ENCODE measurements at regions not wholly inside any gene's neighbourhood (a gene's known extent, or its start where the extent isn't known, plus 50 kb on each side); places are given as distances from the start of the nearest gene placed in this dataset.
A peak's percentile ranks its signal among the peaks of the same experiment; 100 is the strongest.
"Not testable (repeated sequence)": the region's sequence is repeated elsewhere in the genome, so short reads cannot be mapped to it uniquely, and the experiment has no call there.

DNA sequence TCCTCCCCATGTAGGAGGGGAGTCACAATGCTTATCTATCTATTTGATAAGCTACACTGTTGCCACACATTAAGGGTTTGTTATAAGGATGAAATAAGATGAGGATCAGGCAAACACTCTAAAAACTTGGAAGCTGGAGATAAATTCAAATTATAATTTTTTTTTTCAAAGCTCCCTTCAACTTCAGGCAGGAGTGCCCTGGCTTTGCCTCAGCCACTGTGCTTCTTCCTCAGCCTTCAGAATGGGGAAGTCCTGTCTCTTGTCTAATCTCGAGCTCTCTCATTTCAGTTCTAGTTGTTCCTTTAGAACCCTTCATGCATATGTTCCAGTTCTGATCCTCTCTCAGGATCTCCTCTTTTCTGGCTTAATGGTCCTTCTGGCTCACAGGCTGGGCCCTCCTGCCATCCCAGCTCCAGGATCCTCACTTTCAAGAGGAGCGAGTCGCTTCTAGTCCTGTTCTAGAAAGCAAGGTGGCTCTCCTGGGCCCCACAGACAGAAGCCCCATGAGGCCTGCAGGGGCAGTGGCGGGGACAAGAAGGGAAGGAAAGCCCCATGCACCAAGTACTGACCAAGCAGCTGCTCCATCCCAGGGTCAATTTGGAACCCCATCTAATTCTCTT is 164.3 kb downstream of the VEGFA start:
- H3K4me3 Mint-ChIP-seq: no peak overlapping the region
- peaks cover 7 to 9% of the 10 kb centered on the region in 2 donors for H3K27me3 Mint-ChIP-seq
- H3K36me3 Mint-ChIP-seq: no peaks in the 10 kb centered on the region
- H3K27ac Mint-ChIP-seq: no peak overlapping the region
- H3K4me1 Mint-ChIP-seq (ENCODE audit: low read depth in 2 of 2): no peaks in the 10 kb centered on the region
- no peaks in the 10 kb centered on the region for H3K9me3 Mint-ChIP-seq
- ATAC-seq (no peak), DNase-seq (ENCODE audit: low spot score) (no peak)

DNA sequence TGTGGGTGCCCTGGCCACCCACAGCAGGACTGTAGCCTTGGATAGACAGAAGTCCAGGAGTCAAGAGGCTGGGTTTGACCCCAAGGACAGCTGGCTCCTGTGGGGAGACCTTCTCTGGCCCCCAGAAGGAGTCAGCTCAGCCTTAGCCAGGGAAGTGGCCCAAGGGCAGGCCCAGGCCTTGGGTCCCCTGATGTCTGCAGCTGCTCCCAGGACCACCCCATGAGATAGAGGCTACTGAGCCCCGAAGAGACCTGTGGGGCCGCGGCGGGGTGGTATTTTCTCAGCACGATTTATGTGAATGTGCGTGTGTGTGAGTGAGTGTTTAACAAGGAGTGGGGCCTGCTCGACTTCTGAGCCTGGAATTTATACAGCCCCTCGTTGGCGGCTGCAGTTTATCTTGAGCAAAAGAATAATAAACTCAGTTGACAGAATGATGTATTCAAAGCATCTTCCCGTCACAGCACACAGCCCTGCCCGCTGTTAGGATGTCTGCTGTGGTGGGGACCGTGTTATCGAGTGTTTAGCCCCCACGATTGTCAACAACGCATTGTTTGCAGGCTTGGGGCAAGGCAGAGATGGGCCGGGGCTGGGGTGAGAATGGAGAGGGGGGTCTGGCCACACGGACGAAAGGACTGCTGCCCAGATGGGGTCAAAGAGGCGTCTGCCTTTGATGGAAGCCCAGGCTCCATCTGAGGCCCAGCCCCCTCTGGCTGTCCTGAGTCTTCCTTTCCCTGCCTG is 163.3 kb downstream of the VEGFA start:
- DNase-seq (ENCODE audit: low spot score) (peak; percentile 38), ATAC-seq (no peak)
- no peaks in the 10 kb centered on the region for H3K9me3 Mint-ChIP-seq
- no peaks in the 10 kb centered on the region for H3K4me1 Mint-ChIP-seq (ENCODE audit: low read depth in 2 of 2)
- no peak overlapping the region for H3K27ac Mint-ChIP-seq
- H3K36me3 Mint-ChIP-seq: no peaks in the 10 kb centered on the region
- no peak overlapping the region for H3K4me3 Mint-ChIP-seq
- H3K27me3 Mint-ChIP-seq: peaks cover 6 to 9% of the 10 kb centered on the region in 2 donors

DNA sequence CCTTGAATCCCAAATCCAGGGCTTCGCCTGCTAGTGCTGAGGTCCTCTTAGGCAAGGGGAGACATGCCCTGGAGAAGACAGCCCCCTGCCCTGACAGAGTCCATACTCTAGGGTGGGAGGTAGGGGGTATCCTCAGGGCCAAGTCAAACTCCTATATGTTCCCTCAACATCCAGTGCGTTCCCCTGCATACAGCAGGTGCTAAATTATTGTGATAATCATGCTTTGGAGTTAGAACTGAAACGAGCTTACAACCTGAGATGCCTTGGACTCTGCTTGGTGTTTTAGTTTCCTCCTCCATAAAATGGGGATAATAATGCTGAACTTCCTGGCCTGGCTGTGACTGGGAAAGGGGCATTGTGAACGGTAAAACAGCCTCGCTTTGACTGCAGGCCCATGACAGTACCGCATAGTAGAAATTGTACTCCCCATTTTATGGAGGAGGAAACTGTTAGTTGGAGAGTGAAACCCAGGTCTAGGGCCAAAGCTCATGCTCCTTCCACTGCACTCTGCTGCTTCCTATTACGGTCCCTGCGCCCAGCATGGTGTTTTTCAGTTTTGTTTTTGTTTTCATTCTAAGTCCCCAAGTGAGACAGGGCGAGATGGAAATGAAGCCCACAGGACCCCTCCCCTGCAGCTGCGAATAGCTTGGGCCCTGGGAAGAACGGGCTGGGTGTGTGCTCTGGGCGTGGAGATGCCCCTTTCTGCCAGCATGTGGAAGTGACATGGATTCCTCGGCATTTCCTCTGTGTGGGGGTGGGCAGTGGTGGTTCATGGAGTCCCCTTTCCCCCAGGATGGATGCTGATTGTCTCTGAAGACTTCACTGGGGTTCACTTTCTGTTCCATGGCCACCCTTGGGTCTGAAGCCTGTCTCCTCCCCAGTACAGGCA is 162.5 kb downstream of the VEGFA start:
- no peak for DNase-seq (ENCODE audit: low spot score)
- no peaks in the 10 kb centered on the region for H3K9me3 Mint-ChIP-seq
- H3K36me3 Mint-ChIP-seq: no peaks in the 10 kb centered on the region
- H3K4me3 Mint-ChIP-seq: no peak overlapping the region
- ATAC-seq: no peak
- H3K4me1 Mint-ChIP-seq (ENCODE audit: low read depth in 2 of 2): peaks cover 4% of the 10 kb centered on the region in 2 donors
- no peak overlapping the region for H3K27ac Mint-ChIP-seq
- peaks cover 0 to 5% of the 10 kb centered on the region in 2 donors for H3K27me3 Mint-ChIP-seq

DNA sequence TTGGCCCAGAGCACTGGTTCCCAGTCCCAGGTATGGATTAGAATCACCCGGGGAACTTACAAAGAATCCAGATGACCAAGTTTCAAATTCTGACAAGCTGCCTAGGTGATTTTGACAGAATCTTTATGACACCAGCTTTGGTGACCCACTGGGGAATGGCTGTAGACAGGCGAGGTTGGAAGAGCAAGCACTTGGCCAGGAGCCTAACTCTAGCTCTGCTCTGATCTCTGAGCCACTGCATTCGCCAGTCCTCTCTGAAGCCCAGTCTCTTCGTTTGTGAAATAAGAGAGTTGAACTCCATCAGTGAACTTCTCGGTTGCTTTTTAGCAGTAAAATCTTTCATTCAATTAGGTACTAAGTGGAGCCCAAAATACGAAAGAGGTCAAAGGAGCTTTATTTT is 161.2 kb downstream of the VEGFA start:
- no peak for ATAC-seq
- Mint-ChIP-seq H3K27me3 (peaks cover 0 to 5% of the 10 kb centered on the region in 2 donors), H3K4me1 (ENCODE audit: low read depth in 2 of 2) (peaks cover 5 to 6% of the 10 kb centered on the region in 2 donors), H3K9me3 (no peaks in the 10 kb centered on the region), H3K27ac (no peak overlapping the region), H3K36me3 (no peaks in the 10 kb centered on the region), H3K4me3 (no peak overlapping the region)
- peak; percentile 35 for DNase-seq (ENCODE audit: low spot score)

DNA sequence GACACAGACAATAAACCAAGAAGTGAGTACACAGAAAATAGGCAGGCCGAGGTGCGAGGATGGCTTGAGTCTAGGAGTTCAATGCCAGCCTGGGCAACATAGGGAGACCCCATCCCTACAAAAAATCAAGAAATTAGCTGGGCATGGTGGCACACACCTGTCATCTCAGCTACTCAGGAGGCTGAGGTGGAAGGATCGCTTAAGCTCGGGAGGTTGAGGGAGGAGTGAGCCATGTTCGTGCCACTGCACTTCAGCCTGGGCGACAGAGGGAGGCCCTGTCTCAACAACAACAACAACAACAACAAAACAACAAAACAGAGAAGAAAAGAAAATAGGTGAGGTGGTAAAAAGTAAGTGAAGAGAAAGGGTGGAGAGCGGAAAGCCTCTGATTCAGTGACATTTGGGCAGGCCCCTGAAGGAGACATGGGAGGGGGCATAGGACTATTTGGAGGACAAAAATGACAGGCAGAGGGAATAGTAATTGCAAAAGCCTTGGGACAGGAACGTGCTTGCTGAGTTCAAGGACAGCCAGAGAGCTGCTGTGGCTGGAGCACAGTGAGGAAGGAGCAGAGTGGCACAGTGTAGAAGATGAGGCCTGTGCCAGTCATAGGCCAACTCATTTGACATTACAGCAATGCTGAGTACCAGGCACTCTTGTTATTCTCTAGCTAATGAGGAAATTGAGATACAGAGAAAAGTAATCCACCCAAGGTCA is 160.6 kb downstream of the VEGFA start:
- no peak overlapping the region for H3K27ac Mint-ChIP-seq

DNA sequence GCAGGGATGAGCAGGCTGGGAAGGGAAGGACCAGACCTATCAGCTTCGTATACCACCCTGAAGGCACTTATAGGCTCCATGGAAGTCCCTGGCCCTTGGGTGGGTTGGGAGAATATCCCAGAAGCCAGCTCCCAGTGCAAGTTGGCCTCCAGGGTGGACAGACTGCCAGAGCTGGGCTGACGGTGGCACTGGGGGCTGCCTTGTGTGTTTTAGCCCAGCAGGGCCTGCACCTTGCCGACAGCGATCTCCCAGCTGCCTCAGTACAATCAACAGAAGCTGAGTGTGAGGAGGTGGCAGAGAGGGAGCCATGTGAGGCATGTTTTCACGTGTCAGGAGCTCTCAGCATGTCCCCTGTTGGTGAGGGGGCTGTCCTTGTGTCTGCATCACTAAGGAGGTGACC is 159.5 kb downstream of the VEGFA start:
- Mint-ChIP-seq H3K4me1 (ENCODE audit: low read depth in 2 of 2) (peaks cover 5 to 11% of the 10 kb centered on the region in 2 donors), H3K4me3 (no peak overlapping the region), H3K36me3 (no peaks in the 10 kb centered on the region), H3K27ac (no peak overlapping the region), H3K27me3 (peaks cover 0 to 5% of the 10 kb centered on the region in 2 donors), H3K9me3 (no peaks in the 10 kb centered on the region)
- DNase-seq (ENCODE audit: low spot score) (no peak), ATAC-seq (no peak)

More for the DNA sequence above, 160.6 kb downstream of the VEGFA start:
- peaks cover 5 to 7% of the 10 kb centered on the region in 2 donors for H3K4me1 Mint-ChIP-seq (ENCODE audit: low read depth in 2 of 2)
- no peaks in the 10 kb centered on the region for H3K36me3 Mint-ChIP-seq
- H3K4me3 Mint-ChIP-seq: no peak overlapping the region
- peaks cover 0 to 7% of the 10 kb centered on the region in 2 donors for H3K27me3 Mint-ChIP-seq
- H3K9me3 Mint-ChIP-seq: no peaks in the 10 kb centered on the region
- ATAC-seq: no peak
- peak; percentile 16 for DNase-seq (ENCODE audit: low spot score)

DNA sequence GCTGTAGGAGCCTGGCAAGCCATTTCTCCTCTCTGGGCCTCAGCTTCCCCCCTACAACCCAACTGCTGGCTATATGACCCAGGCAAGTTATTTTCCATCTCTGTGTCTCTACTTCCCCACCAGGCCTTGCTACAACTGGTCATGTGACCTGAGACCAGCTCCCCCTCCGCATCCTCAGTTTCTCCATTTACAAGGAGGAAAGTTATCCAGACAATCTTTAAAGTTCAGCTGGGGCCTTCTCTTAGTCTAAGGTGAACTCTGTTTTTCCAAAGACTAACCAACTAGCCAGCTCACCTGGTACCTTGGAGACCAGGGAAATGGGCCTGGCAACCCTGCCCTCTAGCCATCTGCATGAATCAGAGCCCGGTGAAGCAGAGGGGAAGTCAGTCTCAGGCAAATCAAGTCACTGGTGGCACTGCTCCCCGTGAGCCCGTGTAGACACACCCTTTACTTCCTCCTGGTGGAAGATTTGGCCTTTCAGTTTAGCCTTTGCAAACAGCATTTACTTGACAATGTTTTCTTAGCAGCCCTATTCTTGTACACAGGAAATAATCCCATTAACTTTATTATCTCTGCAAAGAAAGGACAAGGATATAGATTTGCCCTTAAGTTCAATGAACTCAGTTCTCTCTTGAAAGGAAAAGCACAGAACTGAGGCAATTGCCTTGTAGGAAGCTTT is 157.7 kb downstream of the VEGFA start:
- DNase-seq (ENCODE audit: low spot score) (no peak), ATAC-seq (no peak)
- Mint-ChIP-seq H3K36me3 (no peaks in the 10 kb centered on the region), H3K4me3 (no peak overlapping the region), H3K9me3 (no peaks in the 10 kb centered on the region), H3K27ac (no peak overlapping the region), H3K27me3 (peaks cover 0 to 3% of the 10 kb centered on the region in 2 donors), H3K4me1 (ENCODE audit: low read depth in 2 of 2) (peaks cover 10 to 23% of the 10 kb centered on the region in 2 donors)

DNA sequence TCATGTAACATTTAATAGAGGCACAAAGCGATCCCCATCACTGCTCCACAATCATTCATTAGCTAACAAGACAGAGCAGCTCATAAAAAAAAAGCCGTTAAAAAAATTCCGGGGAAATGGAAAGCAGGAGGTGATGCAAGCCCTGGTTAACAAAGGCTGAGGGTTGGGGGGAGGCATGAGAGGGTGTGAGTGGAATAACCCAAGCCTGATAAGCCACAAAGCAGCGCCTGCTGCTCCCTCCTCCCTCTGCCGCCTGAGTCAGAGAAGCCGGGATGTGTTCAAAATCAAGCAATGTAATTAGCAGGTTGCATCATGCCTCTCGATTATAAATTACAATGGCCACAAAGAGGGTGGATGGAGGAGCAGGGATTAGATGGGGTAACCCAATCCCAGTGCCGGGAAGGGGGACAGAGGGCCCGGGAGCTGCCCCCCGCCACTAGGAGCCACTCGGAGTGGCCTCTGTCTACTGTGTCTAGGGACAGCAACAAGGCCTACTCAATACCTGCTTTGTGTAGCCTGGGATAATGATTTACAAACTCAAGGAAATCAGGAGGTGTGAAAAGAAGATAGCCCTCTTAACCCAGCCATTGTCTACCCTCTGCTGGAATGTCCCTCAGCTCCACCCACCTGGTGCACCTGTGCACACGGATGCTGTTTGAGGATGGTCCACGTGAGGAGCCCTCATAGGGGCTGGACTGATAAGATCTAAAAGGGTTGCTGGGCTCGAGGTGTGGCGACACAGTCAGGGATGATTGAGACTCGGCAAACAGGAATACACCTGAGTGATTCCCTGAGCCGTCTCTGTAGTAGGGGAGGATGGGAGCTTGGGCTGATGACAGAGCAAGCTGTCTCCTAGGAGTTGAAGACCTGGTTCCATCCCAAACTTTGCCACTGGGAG is 156.9 kb downstream of the VEGFA start:
- Mint-ChIP-seq H3K4me1 (ENCODE audit: low read depth in 2 of 2) (peaks cover 10 to 23% of the 10 kb centered on the region in 2 donors), H3K36me3 (no peaks in the 10 kb centered on the region), H3K27me3 (peaks cover 0 to 3% of the 10 kb centered on the region in 2 donors), H3K27ac (peak overlapping the region in 1 of 2 donors; percentile 21), H3K9me3 (no peaks in the 10 kb centered on the region), H3K4me3 (no peak overlapping the region)
- ATAC-seq: no peak
- no peak for DNase-seq (ENCODE audit: low spot score)

DNA sequence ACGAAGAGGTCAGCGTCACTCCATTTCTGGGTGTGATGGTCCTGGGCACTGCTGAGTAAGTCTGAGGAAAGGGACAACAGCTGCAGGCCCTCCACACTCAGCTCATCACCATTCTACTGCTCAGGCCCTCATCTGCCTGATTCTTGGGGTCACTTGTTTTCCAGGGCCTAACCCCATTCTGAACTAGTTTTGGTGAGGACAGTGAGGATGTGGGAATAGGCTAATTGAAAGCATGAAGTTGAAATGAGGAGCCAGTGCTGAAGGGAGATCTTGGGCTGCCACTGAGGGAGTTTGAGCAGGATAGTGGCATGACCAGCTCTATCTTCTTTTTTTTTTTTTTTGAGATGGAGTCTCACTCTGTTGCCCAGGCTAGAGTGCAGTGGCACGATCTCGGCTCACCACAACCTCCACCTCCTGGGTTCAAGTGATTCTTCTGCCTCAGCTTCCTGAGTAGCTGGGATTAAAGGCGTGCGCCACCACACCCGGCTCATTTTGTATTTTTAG is 155.7 kb downstream of the VEGFA start:
- not testable (repeated sequence) for H3K4me3 Mint-ChIP-seq; H3K36me3 Mint-ChIP-seq; H3K27me3 Mint-ChIP-seq; H3K9me3 Mint-ChIP-seq; DNase-seq (ENCODE audit: low spot score); ATAC-seq
- Mint-ChIP-seq H3K27ac (peak overlapping the region in 1 of 2 donors; percentile 23), H3K4me1 (ENCODE audit: low read depth in 2 of 2) (peaks cover 10 to 23% of the 10 kb centered on the region in 2 donors)

DNA sequence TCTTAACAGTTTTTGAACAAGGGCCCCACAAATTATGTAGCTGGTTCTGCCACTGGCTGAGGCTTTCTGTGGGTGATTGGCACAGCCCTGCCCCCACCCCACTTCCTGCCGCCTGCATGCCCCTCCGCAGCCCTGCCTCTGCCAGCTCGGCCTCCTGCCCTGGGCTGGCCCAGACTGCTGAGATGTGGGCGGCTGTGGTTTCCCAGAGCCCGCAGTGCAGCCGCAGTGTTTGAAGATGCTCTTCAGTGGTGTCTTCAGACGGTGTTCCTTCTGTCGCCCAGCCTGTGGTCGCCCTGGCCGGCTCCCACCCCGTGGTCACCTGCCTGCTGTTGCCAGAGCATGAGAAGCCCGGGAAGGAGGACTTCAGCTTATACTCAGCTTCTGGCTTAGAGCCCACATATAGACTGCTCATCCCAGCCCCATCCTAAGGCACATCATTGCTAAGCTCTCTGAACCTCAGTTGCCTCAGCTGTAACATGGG is 154.3 kb downstream of the VEGFA start:
- Mint-ChIP-seq H3K27ac (no peak overlapping the region), H3K27me3 (peaks cover 15 to 19% of the 10 kb centered on the region in 2 donors), H3K4me1 (ENCODE audit: low read depth in 2 of 2) (peaks cover 10 to 23% of the 10 kb centered on the region in 2 donors), H3K36me3 (no peaks in the 10 kb centered on the region), H3K4me3 (peak overlapping the region; percentile 41), H3K9me3 (no peaks in the 10 kb centered on the region)
- DNase-seq (ENCODE audit: low spot score): peak; percentile 86
- peak; percentile 93 to 95 for ATAC-seq

DNA sequence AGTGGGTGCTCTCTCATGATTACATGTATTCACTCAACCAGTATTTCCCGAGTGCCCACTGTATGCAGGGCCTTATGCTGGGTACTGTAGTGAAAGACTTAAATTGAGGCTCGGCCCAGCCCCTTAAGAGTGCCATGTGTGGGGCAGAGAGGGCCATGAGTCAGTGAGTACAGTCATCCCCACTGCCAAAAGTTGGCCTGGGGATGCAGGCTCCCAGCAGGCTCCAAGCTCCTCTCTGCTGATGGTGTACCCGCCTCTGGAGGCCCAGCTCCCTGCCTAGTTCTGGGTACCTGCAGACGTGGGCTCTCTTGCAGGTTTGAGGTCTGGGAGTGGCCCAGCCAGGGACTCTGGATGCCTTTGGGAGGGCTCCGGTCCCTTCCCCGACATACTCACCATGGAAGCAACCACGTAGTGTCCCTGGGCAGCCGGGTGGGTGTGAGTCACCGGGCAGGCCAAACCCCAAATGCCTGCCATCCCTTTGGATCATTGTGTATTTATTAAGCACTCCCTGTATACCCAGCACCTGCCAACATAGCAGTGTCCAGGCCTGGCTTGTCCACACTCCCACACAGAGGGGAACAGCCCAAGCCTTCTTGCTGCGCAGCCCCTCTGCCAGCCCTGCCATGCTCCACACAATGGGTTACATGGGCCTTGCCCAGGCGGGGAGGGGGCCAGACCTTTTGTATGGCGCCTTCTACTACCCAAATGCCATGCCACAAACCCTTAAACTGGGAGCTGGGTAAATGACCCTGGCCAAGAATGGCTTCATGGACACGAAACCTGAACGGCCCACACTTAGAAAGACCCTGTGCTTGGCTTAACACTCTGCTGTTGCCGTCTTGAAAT is 153.6 kb downstream of the VEGFA start:
- Mint-ChIP-seq H3K27ac (no peak overlapping the region), H3K36me3 (no peaks in the 10 kb centered on the region), H3K4me1 (ENCODE audit: low read depth in 2 of 2) (peaks cover 10 to 23% of the 10 kb centered on the region in 2 donors), H3K4me3 (peak overlapping the region; percentile 41), H3K9me3 (no peaks in the 10 kb centered on the region), H3K27me3 (peaks cover 15 to 19% of the 10 kb centered on the region in 2 donors)
- ATAC-seq (no peak), DNase-seq (ENCODE audit: low spot score) (no peak)
